H1 (cell line): ENCODE measurements at regions not wholly inside any gene's neighbourhood (a gene's known extent, or its start where the extent isn't known, plus 50 kb on each side); places are given as distances from the start of the nearest gene placed in this dataset.

Experiments used
- ASH2L ChIP-seq: fragments of 200-600, 300-600 bp; sonication (generic); IDR thresholded peaks from one replicate; pipeline ENCODE4 v1.7.1; 2017; ENCODE audit warnings: low read length
- BRCA1 ChIP-seq: IDR thresholded peaks from 2 replicates; pipeline ENCODE4 v1.6.1; 2012; ENCODE audit warnings: low read depth, low read length, improper control_type of control experiment
- CBX5 ChIP-seq: fragments of 300-800, 300-1000 bp; sonication (generic); IDR thresholded peaks from 2 replicates; pipeline ENCODE4 v1.7.1; 2016; ENCODE audit warnings: antibody characterized with exemption, low read length, low read depth
- CHD1 ChIP-seq: IDR thresholded peaks from 2 replicates; pipeline ENCODE4 v1.6.1; 2012; ENCODE audit warnings: low read depth, low read length, improper control_type of control experiment
- FOSL1 ChIP-seq: IDR thresholded peaks from 2 replicates; pipeline ENCODE4 v1.6.1; 2011; ENCODE audit warnings: mild to moderate bottlenecking, low read depth, low read length, moderate library complexity; ENCODE audit not compliant: insufficient read depth
- JUN ChIP-seq: IDR thresholded peaks from 2 replicates; pipeline ENCODE4 v1.6.1; 2011; ENCODE audit warnings: low read depth, mild to moderate bottlenecking, improper control_type of control experiment, low read length
- POLR2A ChIP-seq, 2 experiments: IDR thresholded peaks; 1 replicate in 1 of 2; 2 replicates in 1 of 2; pipeline ENCODE4 v1.6.1; 2011; ENCODE audit warnings: low read depth in 2 of 2, low read length in 2 of 2, mild to moderate bottlenecking in 2 of 2; ENCODE audit errors: control extremely low read depth in 1 of 2
- POLR2AphosphoS5 ChIP-seq: IDR thresholded peaks from 2 replicates; pipeline ENCODE4 v1.6.1; 2011; ENCODE audit warnings: low read depth, low read length
- SIRT6 ChIP-seq: IDR thresholded peaks from one replicate; pipeline ENCODE4 v1.7.1; 2012; ENCODE audit warnings: low read length, inconsistent platforms
- YY1 ChIP-seq: IDR thresholded peaks from 2 replicates; pipeline ENCODE4 v1.6.1; 2011; ENCODE audit warnings: low read depth, mild to moderate bottlenecking, low read length
- ZNF274 ChIP-seq: IDR thresholded peaks from 2 replicates; pipeline ENCODE4 v1.7.0; 2012; ENCODE audit warnings: low read length, borderline replicate concordance; ENCODE audit errors: extremely low read depth
- TF ChIP-seq, protein P1 (sequence below), 3 experiments: IDR thresholded peaks; 1 replicate in 2 of 3; 2 replicates in 1 of 3; pipeline versions ENCODE4 v1.5.1 to v1.6.1; 2011; ENCODE audit warnings: low read length in 3 of 3, mild to moderate bottlenecking in 3 of 3, inconsistent platforms in 2 of 3, low read depth in 1 of 3, moderate library complexity in 1 of 3; ENCODE audit not compliant: insufficient read depth in 1 of 3; ENCODE audit errors: control extremely low read depth in 1 of 3
- TF ChIP-seq, protein P2 (sequence below): IDR thresholded peaks from 2 replicates; pipeline ENCODE4 v1.6.1; 2011; ENCODE audit warnings: low read length, improper control_type of control experiment

DNA sequence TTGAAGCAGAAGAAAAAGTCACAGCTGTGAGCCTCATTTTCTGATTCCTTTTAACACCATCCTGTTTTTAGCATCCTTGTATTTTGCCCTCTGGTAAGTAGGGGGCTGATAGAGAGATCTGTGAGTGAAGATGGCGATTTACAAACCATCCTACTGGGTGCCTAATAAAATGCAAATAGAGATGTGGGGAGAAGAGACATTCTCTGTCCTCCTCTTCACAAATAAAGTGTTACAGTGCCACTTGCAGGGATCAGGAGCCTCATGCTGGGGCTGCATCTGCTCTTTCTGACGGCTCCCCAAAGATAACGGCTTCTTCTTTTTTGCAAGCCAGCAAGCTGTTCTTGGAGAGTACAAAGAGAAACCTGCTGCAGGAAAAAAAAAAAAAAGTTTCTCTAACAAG lies 418.6 kb downstream of the TOX3 start:
- TF ChIP-seq, protein P1, sequence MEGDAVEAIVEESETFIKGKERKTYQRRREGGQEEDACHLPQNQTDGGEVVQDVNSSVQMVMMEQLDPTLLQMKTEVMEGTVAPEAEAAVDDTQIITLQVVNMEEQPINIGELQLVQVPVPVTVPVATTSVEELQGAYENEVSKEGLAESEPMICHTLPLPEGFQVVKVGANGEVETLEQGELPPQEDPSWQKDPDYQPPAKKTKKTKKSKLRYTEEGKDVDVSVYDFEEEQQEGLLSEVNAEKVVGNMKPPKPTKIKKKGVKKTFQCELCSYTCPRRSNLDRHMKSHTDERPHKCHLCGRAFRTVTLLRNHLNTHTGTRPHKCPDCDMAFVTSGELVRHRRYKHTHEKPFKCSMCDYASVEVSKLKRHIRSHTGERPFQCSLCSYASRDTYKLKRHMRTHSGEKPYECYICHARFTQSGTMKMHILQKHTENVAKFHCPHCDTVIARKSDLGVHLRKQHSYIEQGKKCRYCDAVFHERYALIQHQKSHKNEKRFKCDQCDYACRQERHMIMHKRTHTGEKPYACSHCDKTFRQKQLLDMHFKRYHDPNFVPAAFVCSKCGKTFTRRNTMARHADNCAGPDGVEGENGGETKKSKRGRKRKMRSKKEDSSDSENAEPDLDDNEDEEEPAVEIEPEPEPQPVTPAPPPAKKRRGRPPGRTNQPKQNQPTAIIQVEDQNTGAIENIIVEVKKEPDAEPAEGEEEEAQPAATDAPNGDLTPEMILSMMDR (IDR thresholded peaks at IDR 0.05; ENCODE audit: control extremely low read depth in 1 of 3, insufficient read depth in 1 of 3, low read depth in 1 of 3, low read length in 3 of 3): no peak
- no peak for TF ChIP-seq CBX5
- no peak for TF ChIP-seq SIRT6
- TF ChIP-seq, protein P2, sequence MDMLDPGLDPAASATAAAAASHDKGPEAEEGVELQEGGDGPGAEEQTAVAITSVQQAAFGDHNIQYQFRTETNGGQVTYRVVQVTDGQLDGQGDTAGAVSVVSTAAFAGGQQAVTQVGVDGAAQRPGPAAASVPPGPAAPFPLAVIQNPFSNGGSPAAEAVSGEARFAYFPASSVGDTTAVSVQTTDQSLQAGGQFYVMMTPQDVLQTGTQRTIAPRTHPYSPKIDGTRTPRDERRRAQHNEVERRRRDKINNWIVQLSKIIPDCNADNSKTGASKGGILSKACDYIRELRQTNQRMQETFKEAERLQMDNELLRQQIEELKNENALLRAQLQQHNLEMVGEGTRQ: no peak
- no peak for TF ChIP-seq FOSL1
- no peak for TF ChIP-seq YY1
- no peak for TF ChIP-seq POLR2AphosphoS5
- TF ChIP-seq CHD1: no peak
- no peak for TF ChIP-seq ZNF274
- no peak for TF ChIP-seq BRCA1
- no peak for TF ChIP-seq JUN
- no peak for TF ChIP-seq ASH2L
- no peak for TF ChIP-seq POLR2A (IDR thresholded peaks at IDR 0.05; ENCODE audit: control extremely low read depth in 1 of 2, low read depth in 2 of 2, low read length in 2 of 2)
